HT-29 (cell line): ENCODE measurements at regions not wholly inside any gene's neighbourhood (a gene's known extent, or its start where the extent isn't known, plus 50 kb on each side); places are given as distances from the start of the nearest gene placed in this dataset.
"Not testable (repeated sequence)": the region's sequence is repeated elsewhere in the genome, so short reads cannot be mapped to it uniquely, and the experiment has no call there.

Source experiments
- DNase-seq: peaks from one replicate; pipeline ENCODE4 v3.0.0-alpha.2; 2015; ENCODE audit warnings: low spot score

DNA sequence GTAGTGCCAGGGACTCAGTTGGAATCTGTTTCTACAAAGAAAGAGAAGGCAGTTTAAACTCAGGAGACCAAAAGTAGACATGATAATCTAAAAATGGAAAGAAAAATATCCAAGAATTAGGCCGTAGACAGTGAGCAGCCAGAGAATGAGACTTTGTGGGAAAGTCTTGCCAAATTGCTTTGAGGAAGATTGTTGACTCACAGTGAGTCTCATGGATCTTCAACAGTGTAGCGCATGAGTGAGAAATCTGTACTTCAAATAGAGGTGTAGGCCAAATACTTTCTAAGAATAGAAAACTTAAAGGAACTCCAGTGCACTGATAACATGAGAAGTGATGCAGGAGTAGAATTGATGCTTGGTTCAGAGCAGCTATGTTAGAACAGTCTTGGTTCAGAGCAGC lies 284.5 kb downstream of the HTR1B start:
- DNase-seq: no peak

DNA sequence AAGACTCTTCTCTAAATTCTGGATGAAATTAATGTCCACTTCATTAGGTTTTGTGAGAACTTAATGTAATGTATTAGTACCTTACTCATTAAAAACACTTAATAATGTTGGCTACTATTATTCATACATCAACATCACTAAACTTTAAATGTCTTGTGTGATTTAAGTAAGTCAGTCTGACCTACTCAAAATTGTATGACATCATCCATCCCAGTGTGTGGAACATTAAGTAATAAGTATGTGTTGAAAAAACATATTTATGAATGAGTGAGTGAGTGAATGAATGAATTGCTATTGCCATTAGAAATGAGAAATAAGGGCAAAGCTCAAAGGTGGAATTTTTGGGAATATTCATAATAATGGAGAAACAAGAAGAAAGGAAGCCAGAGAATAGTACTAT lies 285.8 kb downstream of the HTR1B start:
- no peak for DNase-seq

- DNase-seq: no peak
These were observed 289.7 kb downstream of the HTR1B start for GRCh38 chr6:77173472-77174074.

GRCh38 chr6:77172578-77172977 lies 290.7 kb downstream of the HTR1B start:
- DNase-seq: no peak

- DNase-seq: no peak
These were observed 303.6 kb downstream of the HTR1B start for GRCh38 chr6:77159730-77160129.

- no peak for DNase-seq
These were observed 312.1 kb downstream of the HTR1B start for GRCh38 chr6:77151241-77151640.

DNA sequence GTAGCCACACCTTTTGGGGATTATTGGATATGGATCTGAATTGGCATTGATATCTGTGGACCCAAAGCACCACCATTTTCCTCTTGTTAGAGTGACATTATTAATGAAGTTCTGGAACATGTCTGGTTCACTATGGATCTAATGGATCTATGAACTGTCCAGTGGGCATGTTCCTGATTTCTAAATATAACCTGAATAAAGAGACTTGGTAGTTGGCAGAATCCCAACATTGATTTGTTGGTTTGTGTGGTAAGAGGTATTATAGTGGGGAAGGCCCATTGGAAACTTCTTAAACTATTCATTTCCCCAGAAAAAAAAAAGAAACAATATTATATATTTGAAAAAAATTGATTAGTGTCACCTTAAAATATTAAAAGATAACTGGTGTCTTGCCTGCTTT lies 312.6 kb downstream of the HTR1B start:
- DNase-seq: no peak

DNA sequence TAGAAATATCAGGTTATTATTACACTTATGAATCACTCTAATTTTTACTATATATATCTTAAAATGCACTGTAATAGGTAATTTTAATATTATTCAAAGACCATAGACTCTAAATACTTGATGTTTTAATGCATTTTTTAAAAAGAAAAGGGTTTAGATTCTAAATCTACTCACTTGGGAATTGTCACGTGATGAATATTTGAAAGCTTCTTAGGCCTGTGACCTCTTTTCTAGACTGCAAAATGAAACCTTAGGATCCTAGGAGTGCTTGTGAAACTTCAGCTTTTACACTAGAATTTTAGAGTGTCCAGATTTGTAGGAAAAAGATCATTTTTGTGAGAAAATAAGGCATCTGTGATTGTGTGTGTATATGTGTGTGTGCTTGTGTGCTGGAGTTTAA lies 318.0 kb downstream of the HTR1B start:
- no peak for DNase-seq

DNA sequence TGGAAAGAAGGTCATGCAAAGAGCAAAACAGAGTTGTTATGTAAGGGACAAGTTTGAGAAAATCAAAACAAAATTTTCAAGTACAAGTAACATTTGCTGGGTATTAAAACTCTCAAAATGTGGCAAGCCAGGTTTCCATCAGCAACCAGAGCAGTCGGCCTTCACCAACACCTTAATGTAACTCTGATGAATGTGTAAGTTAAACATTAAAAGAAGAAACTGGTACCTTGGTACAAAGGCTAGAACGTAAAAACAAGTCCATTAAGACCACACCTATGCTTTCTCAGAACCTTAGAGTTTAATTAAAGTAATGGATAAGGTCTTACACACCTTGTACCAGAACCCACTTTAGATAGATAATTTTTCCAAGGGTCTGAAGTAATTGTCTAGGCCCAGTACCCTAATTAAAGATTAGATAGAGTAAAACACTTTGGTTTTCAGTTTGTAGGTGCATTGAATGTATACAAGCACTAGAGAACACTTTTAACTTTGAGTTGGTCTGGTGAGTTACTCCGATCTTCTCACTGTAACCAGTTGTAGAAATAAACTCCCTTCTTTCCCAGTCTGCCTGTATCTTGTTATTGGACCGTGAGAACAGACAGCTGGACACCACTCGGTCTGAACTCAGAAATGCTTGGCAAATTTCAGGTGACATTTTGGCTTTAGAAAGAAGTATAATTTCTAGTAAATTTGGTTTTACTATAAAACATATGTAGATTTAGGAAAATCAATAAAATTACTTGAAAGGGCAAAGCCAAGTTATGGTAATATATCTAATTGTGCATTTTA lies 319.4 kb downstream of the HTR1B start:
- no peak for DNase-seq

- DNase-seq: no peak
These were observed 327.2 kb downstream of the HTR1B start for GRCh38 chr6:77136086-77136485.

DNA sequence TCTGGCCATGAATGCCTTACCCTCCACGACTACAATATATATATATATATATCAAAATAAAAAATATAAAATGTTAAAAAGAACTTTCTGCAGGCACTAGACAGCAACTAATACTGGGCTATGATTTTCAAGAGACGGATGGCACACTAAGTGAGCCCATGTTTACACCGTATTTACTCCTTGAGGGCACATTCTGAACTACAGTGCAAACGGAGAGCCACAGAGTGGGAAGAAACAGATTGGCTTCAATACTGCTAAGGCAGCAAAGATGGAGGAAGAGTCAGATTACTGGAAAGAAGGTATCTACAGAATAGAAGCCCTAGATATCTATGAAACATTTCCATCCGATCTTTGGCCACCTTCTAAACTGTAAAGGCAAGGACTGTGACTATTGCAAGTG lies 330.3 kb downstream of the HTR1B start:
- no peak for DNase-seq

DNA sequence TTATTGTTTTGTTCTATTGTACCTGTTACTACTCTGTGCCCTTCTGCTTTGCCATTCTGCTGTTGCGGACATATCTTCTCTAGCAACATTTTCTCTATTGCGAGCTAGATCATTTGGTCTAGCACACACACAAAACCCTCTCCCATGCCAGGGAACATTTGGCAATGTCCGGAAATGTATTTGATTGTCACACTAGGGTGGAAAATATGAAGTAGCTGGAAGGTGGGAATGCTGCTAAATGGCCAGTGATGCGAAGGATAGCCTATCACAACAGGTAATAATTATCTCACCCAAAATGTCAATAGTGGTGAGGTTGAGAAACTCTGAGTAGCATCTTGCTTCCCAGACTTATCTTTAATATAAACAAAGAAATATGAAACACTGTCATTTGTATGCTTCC lies 331.9 kb downstream of the HTR1B start:
- no peak for DNase-seq

GRCh38 chr6:77124604-77125003 lies 338.7 kb downstream of the HTR1B start:
- DNase-seq: no peak

DNA sequence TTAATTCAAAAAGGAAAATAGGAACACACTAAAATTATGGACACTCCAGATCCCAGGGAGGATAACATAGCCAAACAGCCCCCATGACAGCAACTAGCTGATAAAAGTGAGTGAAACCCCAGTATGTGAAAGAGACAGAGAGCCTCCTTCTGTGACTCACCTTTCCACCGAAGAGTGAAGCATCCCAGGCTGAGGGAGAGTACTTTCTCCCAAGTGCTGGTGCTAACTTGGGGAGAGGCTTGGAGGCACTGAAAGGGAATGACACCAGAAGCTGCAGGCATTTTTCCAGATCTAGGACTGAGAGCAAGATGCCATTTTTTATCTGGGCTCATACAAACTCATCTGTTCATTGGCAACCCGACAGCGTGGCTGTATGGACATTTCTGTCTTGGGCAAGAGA lies 339.8 kb downstream of the HTR1B start:
- DNase-seq: no peak

- no peak for DNase-seq
These were observed 356.3 kb downstream of the HTR1B start for GRCh38 chr6:77106992-77107391.

- no peak for DNase-seq
These were observed 358.2 kb downstream of the HTR1B start for GRCh38 chr6:77105091-77105490.

DNA sequence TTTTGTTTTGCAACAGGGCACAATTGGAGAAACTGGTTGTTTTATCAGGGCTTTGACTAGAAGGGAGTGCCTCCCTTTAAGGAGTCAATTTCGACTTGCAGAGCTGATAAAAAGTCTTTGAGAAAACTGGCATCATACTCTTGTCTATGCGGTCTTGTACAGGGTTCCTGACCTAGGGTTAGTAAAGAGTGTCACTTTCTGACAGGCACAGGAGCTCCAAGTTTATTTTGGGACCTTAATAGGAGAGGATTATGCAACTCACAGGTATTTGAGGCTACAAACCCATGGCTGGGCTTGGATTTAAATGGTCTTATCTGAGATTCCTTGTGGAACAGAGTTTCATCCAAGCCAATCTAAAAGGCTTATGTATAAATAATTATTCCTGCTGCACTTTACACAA lies 365.4 kb downstream of the HTR1B start:
- DNase-seq: no peak

GRCh38 chr6:77095936-77096627 lies 367.2 kb downstream of the HTR1B start:
- DNase-seq: no peak

DNA sequence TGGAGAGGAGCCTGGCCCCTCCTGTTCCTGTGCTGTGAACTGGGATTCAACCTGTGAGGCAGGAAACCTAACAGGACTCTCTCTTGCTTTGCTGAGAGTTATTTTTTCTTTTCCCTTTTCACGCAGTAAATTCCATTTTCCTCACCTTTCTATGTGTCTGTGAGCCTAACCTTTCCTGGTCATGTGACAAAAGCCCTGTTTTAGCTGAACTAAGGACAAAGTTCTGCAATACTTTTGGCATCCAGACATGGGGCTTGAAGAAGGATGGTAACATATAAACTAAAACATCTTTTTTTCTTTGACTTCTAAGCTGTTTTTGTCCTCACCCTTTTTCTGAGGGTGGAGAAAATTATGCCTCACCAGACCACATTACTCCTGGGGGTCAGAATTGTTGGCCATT lies 368.5 kb downstream of the HTR1B start:
- no peak for DNase-seq

DNA sequence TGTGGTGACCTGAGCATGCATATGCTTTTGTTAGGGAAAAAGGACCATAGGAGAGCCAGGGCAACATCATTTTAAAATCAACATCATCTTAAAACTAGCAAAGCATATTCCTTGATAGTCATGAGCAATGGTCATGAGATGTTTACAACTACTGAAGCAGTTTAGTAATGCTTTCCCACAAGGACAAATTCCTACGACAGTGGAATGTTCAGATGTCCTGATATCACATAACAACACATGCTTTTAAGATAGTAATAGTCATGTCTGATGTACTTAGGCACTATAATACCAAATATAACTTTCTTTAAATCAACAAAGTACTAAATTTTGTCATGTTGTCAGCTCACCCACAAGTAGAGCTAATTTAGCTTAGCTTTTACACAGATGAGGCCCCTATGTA lies 370.3 kb downstream of the HTR1B start:
- no peak for DNase-seq

GRCh38 chr6:77089776-77090175 lies 373.5 kb downstream of the HTR1B start:
- DNase-seq: no peak

GRCh38 chr6:77087794-77088318 lies 375.4 kb downstream of the HTR1B start:
- not testable (repeated sequence) for DNase-seq
